Cardiac fibroblast (primary cell): ENCODE measurements at regions not wholly inside any gene's neighbourhood (a gene's known extent, or its start where the extent isn't known, plus 50 kb on each side); places are given as distances from the start of the nearest gene placed in this dataset.

Experiments used
- DNase-seq, 2 donors: peaks; one replicate each; pipeline versions ENCODE4 v3.0.0 to v3.0.0-alpha.2; 2010; ENCODE audit warnings: low read depth in 2 of 2
- H3K4me3 ChIP-seq, 2 donors: replicated peaks in 1 of 2; 1 replicate in 1 of 2; 2 replicates in 1 of 2; pipeline ENCODE4 v1.5.1; 2011; ENCODE audit warnings: low read depth in 2 of 2, low read length in 2 of 2, mild to moderate bottlenecking in 2 of 2, moderate library complexity in 1 of 2
- TF ChIP-seq, protein P1 (sequence below): IDR thresholded peaks from one replicate; pipeline ENCODE4 v1.5.1; 2011; ENCODE audit warnings: low read depth, mild to moderate bottlenecking, low read length, inconsistent platforms

DNA sequence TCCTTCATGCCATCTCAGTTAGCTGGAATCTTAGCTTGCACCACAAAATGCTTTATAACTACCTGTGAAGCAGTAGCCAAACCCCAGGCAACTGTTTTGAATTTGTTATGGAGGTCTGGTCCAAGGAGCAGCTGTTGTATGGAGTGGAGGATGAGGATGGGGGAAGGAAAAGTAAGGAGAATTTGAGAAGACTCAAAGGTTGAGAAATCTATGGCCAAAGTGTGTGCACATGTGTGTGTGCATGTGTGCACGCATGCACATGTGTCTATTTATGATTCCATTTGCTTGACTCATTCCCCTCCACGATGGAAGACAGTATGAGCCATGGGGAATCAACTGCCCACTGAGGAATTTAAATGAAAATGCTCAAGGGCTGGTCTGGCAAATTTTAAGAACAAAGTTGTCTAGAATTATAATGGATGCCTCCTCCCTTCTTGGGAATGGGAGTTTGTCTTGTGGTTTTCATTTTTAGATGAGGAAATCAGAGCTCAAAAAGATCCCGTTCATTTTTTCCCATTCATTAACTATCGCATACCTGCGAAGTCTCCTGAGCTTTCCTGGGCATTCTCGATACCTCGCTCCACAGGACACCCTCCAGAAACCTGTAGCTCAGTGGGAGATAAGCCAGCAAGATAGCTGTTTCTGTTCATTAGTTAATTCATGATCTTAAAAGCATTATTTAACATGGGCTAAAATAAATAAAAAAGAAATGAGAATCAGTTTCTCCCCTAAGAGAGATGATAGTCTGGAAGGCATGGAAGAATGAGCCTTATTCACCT lies 152.3 kb upstream of the NEDD9 start:
- H3K4me3 ChIP-seq, result no peak overlapping the region
- peak in 1 of 2 donors; percentile 37 for DNase-seq

DNA sequence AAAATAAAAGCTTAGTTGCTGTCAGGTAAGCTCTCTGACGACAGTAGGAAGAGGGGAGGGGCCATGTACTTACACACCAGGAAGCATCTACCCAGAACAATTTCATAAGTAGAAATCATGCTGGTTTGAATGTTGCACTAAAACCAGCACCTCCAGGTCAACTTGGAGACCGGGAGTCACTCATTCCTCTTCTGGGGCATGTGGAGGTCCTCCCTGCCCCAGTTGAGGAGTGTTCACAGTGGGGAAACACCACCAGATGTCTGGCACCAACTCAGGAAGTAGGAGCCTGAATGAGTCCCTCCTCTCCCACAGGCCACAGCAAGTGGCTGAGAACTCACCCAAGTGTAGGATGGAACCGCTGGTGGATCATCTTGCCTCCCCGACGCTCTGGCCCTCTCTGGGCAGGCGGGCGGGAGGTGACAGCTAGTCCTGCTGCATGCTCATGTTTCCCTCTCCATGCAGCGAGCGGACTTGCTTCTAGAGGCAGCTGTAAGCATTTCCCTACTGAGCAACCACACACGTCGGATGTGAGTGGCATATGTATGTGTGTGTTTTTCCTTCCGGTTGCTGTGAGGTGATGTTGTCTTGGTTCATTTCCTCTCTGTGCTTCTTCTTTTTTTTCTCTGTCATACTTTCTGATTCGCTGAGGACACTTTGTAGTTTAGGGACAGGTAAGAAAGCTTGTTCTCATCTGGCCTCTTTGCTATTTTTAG lies 149.5 kb upstream of the NEDD9 start:
- TF ChIP-seq, protein P1, sequence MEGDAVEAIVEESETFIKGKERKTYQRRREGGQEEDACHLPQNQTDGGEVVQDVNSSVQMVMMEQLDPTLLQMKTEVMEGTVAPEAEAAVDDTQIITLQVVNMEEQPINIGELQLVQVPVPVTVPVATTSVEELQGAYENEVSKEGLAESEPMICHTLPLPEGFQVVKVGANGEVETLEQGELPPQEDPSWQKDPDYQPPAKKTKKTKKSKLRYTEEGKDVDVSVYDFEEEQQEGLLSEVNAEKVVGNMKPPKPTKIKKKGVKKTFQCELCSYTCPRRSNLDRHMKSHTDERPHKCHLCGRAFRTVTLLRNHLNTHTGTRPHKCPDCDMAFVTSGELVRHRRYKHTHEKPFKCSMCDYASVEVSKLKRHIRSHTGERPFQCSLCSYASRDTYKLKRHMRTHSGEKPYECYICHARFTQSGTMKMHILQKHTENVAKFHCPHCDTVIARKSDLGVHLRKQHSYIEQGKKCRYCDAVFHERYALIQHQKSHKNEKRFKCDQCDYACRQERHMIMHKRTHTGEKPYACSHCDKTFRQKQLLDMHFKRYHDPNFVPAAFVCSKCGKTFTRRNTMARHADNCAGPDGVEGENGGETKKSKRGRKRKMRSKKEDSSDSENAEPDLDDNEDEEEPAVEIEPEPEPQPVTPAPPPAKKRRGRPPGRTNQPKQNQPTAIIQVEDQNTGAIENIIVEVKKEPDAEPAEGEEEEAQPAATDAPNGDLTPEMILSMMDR, result no peak
- no peak overlapping the region for H3K4me3 ChIP-seq
- no peak for DNase-seq

More for the DNA sequence above, 152.3 kb upstream of the NEDD9 start:
- TF ChIP-seq, protein P1, result no peak

DNA sequence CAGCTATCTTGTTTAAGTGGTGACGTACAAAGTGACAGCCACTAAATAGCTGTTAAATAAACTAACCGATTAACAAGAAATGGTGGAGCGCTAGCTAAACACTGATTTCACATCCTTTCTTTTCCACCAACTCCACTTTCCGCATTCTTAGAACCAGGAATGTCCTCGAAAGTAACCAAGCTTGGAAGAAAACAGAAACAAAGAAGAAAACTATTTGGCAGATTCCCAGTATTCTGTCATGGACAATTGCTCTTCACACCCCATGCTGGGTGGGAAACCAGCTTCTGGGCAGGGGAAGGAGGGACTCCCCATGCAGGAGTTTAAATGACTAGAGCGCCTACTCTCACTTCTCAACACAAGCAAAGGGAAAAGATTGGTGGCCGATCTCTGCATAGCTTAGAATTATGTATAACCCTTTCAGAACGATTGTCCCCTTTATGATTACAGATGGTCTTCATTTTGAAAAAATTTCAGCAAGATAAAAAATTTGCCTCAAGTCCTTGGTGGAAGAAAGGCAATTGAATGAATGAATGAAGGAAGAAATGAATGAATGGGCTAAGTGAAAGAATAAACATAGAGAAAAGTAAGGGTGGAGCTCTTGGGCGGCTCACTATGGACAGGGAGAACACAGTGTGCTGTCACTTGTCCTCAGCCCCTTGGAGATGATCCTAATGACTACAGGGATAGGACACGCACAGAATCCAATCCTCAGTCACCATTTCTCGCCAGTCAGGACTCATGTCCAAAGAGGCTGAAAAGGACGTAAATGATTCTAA lies 148.7 kb upstream of the NEDD9 start:
- H3K4me3 ChIP-seq, result no peak overlapping the region
- no peak for DNase-seq
- TF ChIP-seq, protein P1, result no peak

DNA sequence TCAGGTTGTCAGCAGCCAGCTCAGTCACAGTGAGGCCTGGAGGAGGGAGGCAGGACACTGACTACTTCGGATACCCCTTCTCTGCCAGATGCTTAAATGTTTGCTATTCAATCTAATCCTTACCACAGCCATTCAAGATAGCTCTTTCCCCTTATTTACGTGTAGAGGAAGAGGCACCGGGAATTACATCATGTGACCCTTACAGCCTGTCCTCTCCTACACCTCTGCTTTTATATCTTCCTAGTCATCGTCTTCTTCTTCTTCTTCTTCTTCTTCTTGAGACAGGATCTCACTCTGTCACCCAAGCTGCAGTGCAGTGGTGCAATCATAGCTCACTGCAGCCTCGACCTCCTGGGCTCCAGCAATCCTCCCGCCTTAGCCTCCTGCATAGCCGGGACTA lies 148.1 kb upstream of the NEDD9 start:
- H3K4me3 ChIP-seq, result no peak overlapping the region
- TF ChIP-seq, protein P1, result no peak
- no peak for DNase-seq

DNA sequence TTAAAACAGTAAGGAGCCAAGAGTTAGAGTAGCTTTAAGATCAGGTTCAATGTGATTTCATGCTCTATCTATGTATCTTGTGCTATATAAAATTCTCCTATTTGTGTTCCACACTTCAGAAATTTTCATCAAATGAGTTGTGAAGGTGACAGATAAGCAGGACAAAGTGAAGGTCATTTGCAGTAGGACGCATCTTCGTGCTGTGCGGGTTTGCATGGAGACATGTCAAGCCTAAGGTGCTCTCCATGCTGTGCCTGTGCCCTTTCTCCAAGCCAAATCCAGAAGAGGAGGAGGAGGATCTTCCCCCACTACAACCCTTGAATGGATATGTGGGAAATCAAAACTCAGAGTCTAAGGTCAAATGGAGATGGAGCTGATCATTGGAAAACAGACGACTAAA lies 147.3 kb upstream of the NEDD9 start:
- TF ChIP-seq, protein P1, result no peak

DNA sequence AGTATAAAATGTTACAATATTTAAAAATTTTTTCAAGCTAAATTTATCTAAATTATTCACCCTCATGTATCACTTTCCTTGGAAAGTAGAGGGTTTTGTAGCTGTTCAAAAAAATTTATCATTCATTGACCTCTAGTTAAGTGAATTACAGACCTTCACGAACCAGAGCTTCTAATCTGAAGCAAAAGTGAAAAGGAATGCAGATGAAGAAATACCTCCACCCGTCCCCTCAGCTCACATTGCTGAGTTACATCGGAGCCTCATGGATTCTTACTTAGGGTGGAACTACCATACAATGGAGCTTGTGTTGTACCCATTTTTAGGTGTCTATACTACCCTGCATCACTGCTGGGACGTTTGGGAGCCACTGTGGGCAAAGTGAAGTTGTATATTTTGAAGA lies 146.2 kb upstream of the NEDD9 start:
- TF ChIP-seq, protein P1, result no peak
- DNase-seq, result no peak
- no peak overlapping the region for H3K4me3 ChIP-seq

More for the DNA sequence above, 147.3 kb upstream of the NEDD9 start:
- no peak for DNase-seq
- no peak overlapping the region for H3K4me3 ChIP-seq
